Karpas-422 (cell line): ENCODE measurements at regions not wholly inside any gene's neighbourhood (a gene's known extent, or its start where the extent isn't known, plus 50 kb on each side); places are given as distances from the start of the nearest gene placed in this dataset.

Experiments used
- DNase-seq: peaks from one replicate; pipeline ENCODE4 v3.0.0-alpha.2; 2015
- H2AFZ ChIP-seq: fragments of 200-600 bp; sonication (generic); 2 replicates; pipeline ENCODE4 v1.6.1; 2014; ENCODE audit warnings: antibody characterized with exemption, low read length, mixed read lengths
- H3K27ac ChIP-seq: fragments of 200-600 bp; sonication (generic); 2 replicates; pipeline ENCODE4 v1.5.1; 2014; ENCODE audit warnings: mild to moderate bottlenecking, low read length, moderate library complexity
- H3K27me3 ChIP-seq: fragments of 200-600 bp; sonication (generic); 2 replicates; pipeline ENCODE4 v1.6.1; 2014; ENCODE audit warnings: low read length, mixed read lengths
- H3K36me3 ChIP-seq: fragments of 200-600 bp; sonication (generic); 2 replicates; pipeline ENCODE4 v1.6.1; 2014; ENCODE audit warnings: low read length, mixed read lengths; ENCODE audit not compliant: insufficient read depth
- H3K4me1 ChIP-seq: fragments of 200-600 bp; sonication (generic); 2 replicates; pipeline ENCODE4 v1.6.1; 2014; ENCODE audit warnings: mild to moderate bottlenecking, low read length, mixed read lengths
- H3K4me2 ChIP-seq: fragments of 200-600 bp; sonication (generic); 2 replicates; pipeline ENCODE4 v1.6.1; 2014; ENCODE audit warnings: low read length, low read depth, mild to moderate bottlenecking; ENCODE audit not compliant: poor library complexity, severe bottlenecking
- H3K4me3 ChIP-seq: fragments of 200-600 bp; sonication (generic); 2 replicates; pipeline ENCODE4 v1.5.1; 2014; ENCODE audit warnings: mild to moderate bottlenecking, antibody characterized with exemption, low read length, mixed read lengths
- H3K79me2 ChIP-seq: fragments of 200-600 bp; sonication (generic); 2 replicates; pipeline ENCODE4 v1.6.1; 2014; ENCODE audit warnings: mild to moderate bottlenecking, low read length, mixed read lengths
- H3K9ac ChIP-seq: fragments of 200-600 bp; sonication (generic); 2 replicates; pipeline ENCODE4 v1.6.0; 2014; ENCODE audit warnings: low read length
- H3K9me2 ChIP-seq: fragments of 200-600 bp; sonication (generic), shearing (Covaris generic); replicated peaks from 2 replicates; pipeline ENCODE4 v1.6.0; 2014; ENCODE audit warnings: mild to moderate bottlenecking, low read length, moderate library complexity; ENCODE audit not compliant: insufficient read depth
- H3K9me3 ChIP-seq: fragments of 300-700, 200-600 bp; sonication (generic); 2 replicates; pipeline ENCODE4 v1.6.1; 2014; ENCODE audit warnings: low read length, mixed read lengths
- H4K20me1 ChIP-seq: fragments of 200-600 bp; sonication (generic); 2 replicates; pipeline ENCODE4 v1.6.1; 2014; ENCODE audit warnings: mild to moderate bottlenecking, antibody characterized with exemption, low read length, low read depth; ENCODE audit not compliant: insufficient read depth

DNA sequence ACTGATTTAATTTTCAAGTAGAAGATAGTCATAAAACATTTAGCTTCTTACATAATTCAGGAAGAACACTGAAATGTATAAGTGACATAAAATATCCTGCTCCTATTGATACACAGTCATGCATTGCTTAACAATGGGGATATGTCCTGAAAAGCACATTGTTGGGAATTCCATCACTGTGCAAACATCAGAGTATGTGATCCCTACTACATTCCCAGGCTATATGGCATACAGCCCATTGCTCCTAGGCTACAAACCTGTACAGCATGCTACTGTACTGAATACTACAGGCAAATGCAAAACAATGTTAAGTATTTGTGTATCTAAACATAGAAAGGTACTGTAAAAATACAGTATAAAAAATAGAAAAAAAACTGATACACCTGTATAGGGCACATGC is 723.9 kb upstream of the ARGLU1 start:
- H3K9me3 ChIP-seq: peaks cover 9% of the 10 kb centered on the region
- H2AFZ ChIP-seq: no peak overlapping the region
- no peaks in the 10 kb centered on the region for H3K79me2 ChIP-seq
- no peak for DNase-seq
- H3K4me2 ChIP-seq: no peak overlapping the region
- no peaks in the 10 kb centered on the region for H3K27me3 ChIP-seq
- H3K9me2 ChIP-seq: no peaks in the 10 kb centered on the region
- H4K20me1 ChIP-seq: no peaks in the 10 kb centered on the region
- H3K4me3 ChIP-seq: no peak overlapping the region
- no peaks in the 10 kb centered on the region for H3K4me1 ChIP-seq
- no peaks in the 10 kb centered on the region for H3K36me3 ChIP-seq
- no peak overlapping the region for H3K9ac ChIP-seq
- no peak overlapping the region for H3K27ac ChIP-seq

GRCh38 chr13:107289540-107289939 is 721.6 kb upstream of the ARGLU1 start:
- Histone ChIP-seq H3K36me3 (no peaks in the 10 kb centered on the region), H3K79me2 (no peaks in the 10 kb centered on the region), H3K4me1 (no peaks in the 10 kb centered on the region), H3K9me2 (no peaks in the 10 kb centered on the region), H3K27ac (no peak overlapping the region), H4K20me1 (no peaks in the 10 kb centered on the region), H3K27me3 (no peaks in the 10 kb centered on the region), H3K4me3 (no peak overlapping the region), H3K9ac (no peak overlapping the region), H3K4me2 (no peak overlapping the region), H3K9me3 (peaks cover 3% of the 10 kb centered on the region), H2AFZ (no peak overlapping the region)
- no peak for DNase-seq

DNA sequence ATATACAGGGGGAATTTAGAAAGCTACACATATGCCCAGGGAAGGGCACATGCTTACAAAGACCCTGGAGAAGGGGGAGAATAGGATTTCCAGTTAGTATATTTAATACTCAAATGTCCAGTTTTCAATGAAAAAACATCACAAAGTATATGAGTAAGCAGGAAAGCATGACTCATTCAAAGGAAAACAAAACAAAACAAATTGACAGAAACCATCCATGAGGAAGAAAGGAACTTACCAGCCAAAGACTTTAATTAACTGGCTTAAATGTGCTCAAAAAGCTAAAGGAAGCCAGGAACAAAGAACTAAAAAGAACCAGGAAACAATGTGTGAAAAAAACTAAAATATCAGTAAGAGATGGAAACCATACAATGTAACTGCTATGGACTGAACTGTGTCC is 716.2 kb upstream of the ARGLU1 start:
- H3K9me3 ChIP-seq: peaks cover 10% of the 10 kb centered on the region
- H3K9me2 ChIP-seq: no peaks in the 10 kb centered on the region
- H3K9ac ChIP-seq: no peak overlapping the region
- H3K4me2 ChIP-seq: no peak overlapping the region
- H3K36me3 ChIP-seq: no peaks in the 10 kb centered on the region
- no peaks in the 10 kb centered on the region for H3K27me3 ChIP-seq
- no peak for DNase-seq
- no peaks in the 10 kb centered on the region for H3K79me2 ChIP-seq
- H3K4me3 ChIP-seq: no peak overlapping the region
- no peaks in the 10 kb centered on the region for H4K20me1 ChIP-seq
- H3K4me1 ChIP-seq: no peaks in the 10 kb centered on the region
- H2AFZ ChIP-seq: no peak overlapping the region
- no peak overlapping the region for H3K27ac ChIP-seq

- DNase-seq: no peak
- H3K9ac ChIP-seq: no peak overlapping the region
- H3K4me2 ChIP-seq: no peak overlapping the region
- no peaks in the 10 kb centered on the region for H3K27me3 ChIP-seq
- no peaks in the 10 kb centered on the region for H3K4me1 ChIP-seq
- no peaks in the 10 kb centered on the region for H3K36me3 ChIP-seq
- no peaks in the 10 kb centered on the region for H3K79me2 ChIP-seq
- H3K4me3 ChIP-seq: no peak overlapping the region
- H4K20me1 ChIP-seq: no peaks in the 10 kb centered on the region
- H2AFZ ChIP-seq: no peak overlapping the region
- no peak overlapping the region for H3K27ac ChIP-seq
- H3K9me3 ChIP-seq: peaks cover 26% of the 10 kb centered on the region
- no peaks in the 10 kb centered on the region for H3K9me2 ChIP-seq
Observed at GRCh38 chr13:107277911-107278310, 710.0 kb upstream of the ARGLU1 start.

DNA sequence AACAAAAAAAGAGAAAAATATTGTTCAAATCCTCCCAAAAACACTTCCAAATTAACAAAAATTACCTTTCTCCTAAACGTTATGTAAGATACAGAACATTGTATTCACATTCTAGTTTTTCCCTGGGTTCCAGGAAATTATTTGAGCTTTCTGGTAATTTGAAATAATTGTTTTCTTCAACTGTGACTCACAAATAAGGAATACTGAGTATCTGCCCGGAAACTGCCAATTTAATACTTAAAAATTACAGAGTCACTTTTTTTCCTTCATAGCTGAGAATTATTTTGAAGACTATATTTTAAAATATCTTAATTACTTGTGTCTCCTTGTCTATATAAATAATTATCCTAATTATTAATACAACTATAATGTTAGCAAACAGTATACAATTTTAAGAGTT is 709.0 kb upstream of the ARGLU1 start:
- Histone ChIP-seq H3K4me3 (no peak overlapping the region), H2AFZ (no peak overlapping the region), H3K27me3 (no peaks in the 10 kb centered on the region), H3K36me3 (no peaks in the 10 kb centered on the region), H3K4me2 (no peak overlapping the region), H3K9ac (no peak overlapping the region), H4K20me1 (no peaks in the 10 kb centered on the region), H3K79me2 (no peaks in the 10 kb centered on the region), H3K27ac (no peak overlapping the region), H3K4me1 (no peaks in the 10 kb centered on the region), H3K9me2 (no peaks in the 10 kb centered on the region), H3K9me3 (peaks cover 20% of the 10 kb centered on the region; the same call in 1 of the 2 replicates)
- no peak for DNase-seq

GRCh38 chr13:107275945-107276614 is 708.1 kb upstream of the ARGLU1 start:
- no peak overlapping the region for H3K4me3 ChIP-seq
- no peak for DNase-seq
- H3K27me3 ChIP-seq: no peaks in the 10 kb centered on the region
- no peak overlapping the region for H3K27ac ChIP-seq
- no peak overlapping the region for H3K4me2 ChIP-seq
- no peaks in the 10 kb centered on the region for H4K20me1 ChIP-seq
- no peak overlapping the region for H3K9ac ChIP-seq
- no peak overlapping the region for H2AFZ ChIP-seq
- no peaks in the 10 kb centered on the region for H3K4me1 ChIP-seq
- no peaks in the 10 kb centered on the region for H3K79me2 ChIP-seq
- no peaks in the 10 kb centered on the region for H3K36me3 ChIP-seq
- peaks cover 20% of the 10 kb centered on the region; the same call in 1 of the 2 replicates for H3K9me3 ChIP-seq
- H3K9me2 ChIP-seq: no peaks in the 10 kb centered on the region

DNA sequence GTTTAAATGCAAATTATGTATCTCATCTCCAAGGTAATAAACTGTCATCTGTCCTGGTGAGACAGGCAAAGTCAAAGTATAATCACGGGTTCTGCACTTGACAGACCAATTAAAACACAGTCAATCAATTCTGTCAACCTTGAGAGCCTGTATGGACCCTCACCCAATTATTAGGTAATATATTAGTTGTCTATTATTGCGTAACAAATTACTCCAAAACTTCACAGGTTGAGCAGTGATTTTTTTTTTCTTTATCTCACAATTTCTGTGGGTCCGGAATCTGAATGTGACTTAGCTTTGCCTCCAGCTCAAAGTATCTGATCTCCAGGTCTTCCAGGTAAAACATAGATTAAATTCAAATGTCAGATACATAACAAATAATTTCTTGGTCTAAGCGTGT is 707.4 kb upstream of the ARGLU1 start:
- Histone ChIP-seq H3K9me2 (no peaks in the 10 kb centered on the region), H4K20me1 (no peaks in the 10 kb centered on the region), H3K36me3 (no peaks in the 10 kb centered on the region), H3K9me3 (peaks cover 20% of the 10 kb centered on the region; the same call in 1 of the 2 replicates), H3K4me1 (no peaks in the 10 kb centered on the region), H3K4me2 (no peak overlapping the region), H3K27me3 (no peaks in the 10 kb centered on the region), H3K79me2 (no peaks in the 10 kb centered on the region), H3K9ac (no peak overlapping the region), H3K4me3 (no peak overlapping the region), H3K27ac (no peak overlapping the region), H2AFZ (no peak overlapping the region)
- no peak for DNase-seq

DNA sequence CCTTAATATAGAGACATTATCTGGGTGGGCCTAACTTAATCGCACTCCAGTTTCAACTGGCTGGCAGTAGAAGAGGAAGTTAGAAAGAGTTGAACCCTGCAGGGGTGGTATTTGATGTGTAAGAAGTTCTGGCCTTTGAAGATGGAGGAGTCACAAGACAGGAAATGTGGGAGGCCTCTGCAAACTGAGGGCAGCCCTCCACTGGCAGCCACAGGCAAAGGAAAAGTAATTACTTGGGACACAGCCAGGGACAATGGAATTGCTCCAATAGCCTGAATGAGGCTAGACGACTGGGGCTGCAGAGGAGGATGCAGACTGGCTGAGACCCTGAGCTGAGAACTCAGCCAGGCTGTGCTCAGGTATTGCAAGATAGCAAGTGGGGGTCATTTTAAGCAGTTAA is 703.3 kb upstream of the ARGLU1 start:
- H3K9ac ChIP-seq: no peak overlapping the region
- no peak overlapping the region for H3K27ac ChIP-seq
- H3K9me2 ChIP-seq: no peaks in the 10 kb centered on the region

More for the DNA sequence above, 703.3 kb upstream of the ARGLU1 start:
- Histone ChIP-seq H4K20me1 (no peaks in the 10 kb centered on the region), H2AFZ (no peak overlapping the region), H3K9me3 (peaks cover 17% of the 10 kb centered on the region), H3K27me3 (no peaks in the 10 kb centered on the region), H3K4me1 (no peaks in the 10 kb centered on the region), H3K36me3 (no peaks in the 10 kb centered on the region), H3K4me3 (no peak overlapping the region), H3K4me2 (no peak overlapping the region), H3K79me2 (no peaks in the 10 kb centered on the region)
- DNase-seq: no peak
